Left lung (tissue), 4 donors: ENCODE measurements at regions not wholly inside any gene's neighbourhood (a gene's known extent, or its start where the extent isn't known, plus 50 kb on each side); places are given as distances from the start of the nearest gene placed in this dataset.

ENCODE experiments used
- ATAC-seq: fragments of 200-7000 bp; cut with Tn5 transposase; one replicate; pipeline ENCODE4 v1.9.1; 2020; ENCODE audit warnings: moderate library complexity
- DNase-seq, 4 donors: peaks; one replicate each; pipeline ENCODE4 v3.0.0-alpha.2; 2013 to 2020
- H3K27ac ChIP-seq, 2 donors: fragments of 200-600 bp; sonication (generic) in 1 of 2; one replicate each; pipeline versions ENCODE4 v1.5.0 to v1.8.0; 2020 to 2021
- H3K27me3 ChIP-seq, 2 donors: fragments of 200-600 bp; sonication (generic) in 1 of 2; one replicate each; pipeline versions ENCODE4 v1.5.0 to v1.8.0; 2020 to 2021
- H3K36me3 ChIP-seq, 2 donors: fragments of 200-600 bp; sonication (generic) in 1 of 2; one replicate each; pipeline versions ENCODE4 v1.5.0 to v1.8.0; 2020 to 2021
- H3K4me1 ChIP-seq, 2 donors: fragments of 200-600 bp; one replicate each; pipeline ENCODE4 v1.8.0; 2021
- H3K4me3 ChIP-seq, 2 donors: fragments of 200-600 bp; sonication (generic) in 1 of 2; one replicate each; pipeline versions ENCODE4 v1.5.0 to v1.8.0; 2020 to 2021; ENCODE audit warnings: mild to moderate bottlenecking in 1 of 2
- H3K9me3 ChIP-seq, 2 donors: fragments of 200-600 bp; sonication (generic) in 1 of 2; one replicate each; pipeline versions ENCODE4 v1.5.0 to v1.8.0; 2020 to 2021
- intact Hi-C, 2 donors: fragments of 100-400 bp; cut with DNase I; formaldehyde crosslinking; loops; one replicate each; pipeline versions ENCODE4 v1.11.2 to v1.14.2; 2022
- TF ChIP-seq, protein P1 (sequence below), 2 donors: fragments of 200-600 bp; sonication (generic) in 1 of 2; IDR thresholded peaks; one replicate each; pipeline versions ENCODE4 v1.5.0 to v1.8.0; 2021; ENCODE audit warnings: antibody characterized with exemption in 2 of 2
- donor health status: DM: no; HTN: yes; CAD: no.
- donor health status: DM: no; HTN: no; CAD: no.

DNA sequence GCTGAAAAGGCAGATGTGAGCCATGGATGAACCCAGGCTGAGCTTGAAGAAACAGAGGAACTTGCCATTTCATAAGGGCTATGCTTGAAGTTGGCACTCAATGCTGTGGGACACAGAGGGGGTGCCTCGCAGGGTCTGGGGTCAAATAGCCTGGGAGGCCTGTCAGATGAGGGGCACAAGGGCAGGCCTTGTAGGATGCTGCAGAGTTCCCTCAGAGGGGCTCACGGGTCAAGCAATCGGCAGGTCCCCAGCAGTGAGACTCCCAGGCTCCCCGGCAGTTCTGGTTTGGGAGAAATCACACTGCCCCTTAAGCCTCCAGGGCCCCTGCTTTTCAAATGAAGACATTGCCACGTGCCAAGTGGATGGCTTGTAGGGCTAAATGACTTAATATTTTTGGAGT is 116.7 kb upstream of the GRIK3 start:
- Histone ChIP-seq H3K4me3 (no peak overlapping the region), H3K27ac (no peak overlapping the region), H3K36me3 (no peaks in the 10 kb centered on the region), H3K9me3 (no peaks in the 10 kb centered on the region), H3K27me3 (peaks cover 0 to 21% of the 10 kb centered on the region in 2 donors), H3K4me1 (no peaks in the 10 kb centered on the region)
- TF ChIP-seq, protein P1, sequence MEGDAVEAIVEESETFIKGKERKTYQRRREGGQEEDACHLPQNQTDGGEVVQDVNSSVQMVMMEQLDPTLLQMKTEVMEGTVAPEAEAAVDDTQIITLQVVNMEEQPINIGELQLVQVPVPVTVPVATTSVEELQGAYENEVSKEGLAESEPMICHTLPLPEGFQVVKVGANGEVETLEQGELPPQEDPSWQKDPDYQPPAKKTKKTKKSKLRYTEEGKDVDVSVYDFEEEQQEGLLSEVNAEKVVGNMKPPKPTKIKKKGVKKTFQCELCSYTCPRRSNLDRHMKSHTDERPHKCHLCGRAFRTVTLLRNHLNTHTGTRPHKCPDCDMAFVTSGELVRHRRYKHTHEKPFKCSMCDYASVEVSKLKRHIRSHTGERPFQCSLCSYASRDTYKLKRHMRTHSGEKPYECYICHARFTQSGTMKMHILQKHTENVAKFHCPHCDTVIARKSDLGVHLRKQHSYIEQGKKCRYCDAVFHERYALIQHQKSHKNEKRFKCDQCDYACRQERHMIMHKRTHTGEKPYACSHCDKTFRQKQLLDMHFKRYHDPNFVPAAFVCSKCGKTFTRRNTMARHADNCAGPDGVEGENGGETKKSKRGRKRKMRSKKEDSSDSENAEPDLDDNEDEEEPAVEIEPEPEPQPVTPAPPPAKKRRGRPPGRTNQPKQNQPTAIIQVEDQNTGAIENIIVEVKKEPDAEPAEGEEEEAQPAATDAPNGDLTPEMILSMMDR (IDR thresholded peaks at IDR 0.05): no peak
- intact Hi-C loops: no loop called here
- no peak for DNase-seq
- no peak for ATAC-seq

DNA sequence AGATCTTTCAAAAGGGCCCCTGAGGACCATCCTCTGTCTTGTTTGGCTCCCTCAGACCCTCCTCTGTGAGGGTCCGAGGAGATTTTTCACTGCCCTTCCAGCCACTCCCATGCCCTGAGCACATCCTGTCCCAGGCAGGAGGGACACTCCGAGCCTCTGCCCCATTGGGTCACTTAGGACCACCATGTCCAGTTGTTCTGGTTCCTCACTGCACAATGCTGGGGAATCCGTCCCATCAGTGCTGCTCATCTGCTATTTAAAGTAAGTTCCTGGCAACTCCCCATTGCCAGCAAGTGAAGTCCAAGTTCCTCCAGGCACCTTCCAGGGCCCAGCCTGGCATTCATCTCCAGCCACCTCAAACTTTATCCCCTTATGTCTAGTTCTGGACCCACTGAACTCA is 117.5 kb upstream of the GRIK3 start:
- TF ChIP-seq, protein P1 (IDR thresholded peaks at IDR 0.05): no peak

DNA sequence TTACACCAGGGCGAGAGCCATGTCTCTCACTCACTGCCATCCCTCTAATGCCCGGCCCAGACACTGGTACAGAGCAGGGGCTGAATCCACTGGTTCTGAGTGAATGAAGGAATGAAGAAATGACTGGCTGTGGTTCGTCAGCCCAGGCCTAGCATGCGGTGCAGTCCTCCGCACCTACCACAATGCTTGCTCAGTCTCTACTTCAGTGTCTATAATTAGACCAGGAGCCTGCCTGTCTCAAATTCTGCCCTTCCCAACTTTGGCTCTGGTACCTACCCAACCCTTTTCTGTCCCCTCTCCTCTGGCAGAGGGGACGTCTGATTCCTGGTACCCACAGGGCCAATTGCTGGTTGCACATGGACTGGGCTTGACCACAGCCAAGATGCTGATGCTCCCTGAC is 118.2 kb upstream of the GRIK3 start:
- Histone ChIP-seq H3K27me3 (peaks cover 0 to 25% of the 10 kb centered on the region in 2 donors), H3K4me1 (no peaks in the 10 kb centered on the region), H3K27ac (no peak overlapping the region), H3K36me3 (no peaks in the 10 kb centered on the region), H3K9me3 (no peaks in the 10 kb centered on the region), H3K4me3 (no peak overlapping the region)
- ATAC-seq (no peak), DNase-seq (no peak)
- intact Hi-C loops: no loop called here
- TF ChIP-seq, protein P1 (IDR thresholded peaks at IDR 0.05): no peak

More for the DNA sequence above, 117.5 kb upstream of the GRIK3 start:
- Histone ChIP-seq H3K36me3 (no peaks in the 10 kb centered on the region), H3K4me3 (no peak overlapping the region), H3K9me3 (no peaks in the 10 kb centered on the region), H3K27ac (no peak overlapping the region), H3K4me1 (no peaks in the 10 kb centered on the region), H3K27me3 (peaks cover 0 to 25% of the 10 kb centered on the region in 2 donors)
- no peak for DNase-seq
- intact Hi-C loops: no loop called here
- ATAC-seq: no peak

DNA sequence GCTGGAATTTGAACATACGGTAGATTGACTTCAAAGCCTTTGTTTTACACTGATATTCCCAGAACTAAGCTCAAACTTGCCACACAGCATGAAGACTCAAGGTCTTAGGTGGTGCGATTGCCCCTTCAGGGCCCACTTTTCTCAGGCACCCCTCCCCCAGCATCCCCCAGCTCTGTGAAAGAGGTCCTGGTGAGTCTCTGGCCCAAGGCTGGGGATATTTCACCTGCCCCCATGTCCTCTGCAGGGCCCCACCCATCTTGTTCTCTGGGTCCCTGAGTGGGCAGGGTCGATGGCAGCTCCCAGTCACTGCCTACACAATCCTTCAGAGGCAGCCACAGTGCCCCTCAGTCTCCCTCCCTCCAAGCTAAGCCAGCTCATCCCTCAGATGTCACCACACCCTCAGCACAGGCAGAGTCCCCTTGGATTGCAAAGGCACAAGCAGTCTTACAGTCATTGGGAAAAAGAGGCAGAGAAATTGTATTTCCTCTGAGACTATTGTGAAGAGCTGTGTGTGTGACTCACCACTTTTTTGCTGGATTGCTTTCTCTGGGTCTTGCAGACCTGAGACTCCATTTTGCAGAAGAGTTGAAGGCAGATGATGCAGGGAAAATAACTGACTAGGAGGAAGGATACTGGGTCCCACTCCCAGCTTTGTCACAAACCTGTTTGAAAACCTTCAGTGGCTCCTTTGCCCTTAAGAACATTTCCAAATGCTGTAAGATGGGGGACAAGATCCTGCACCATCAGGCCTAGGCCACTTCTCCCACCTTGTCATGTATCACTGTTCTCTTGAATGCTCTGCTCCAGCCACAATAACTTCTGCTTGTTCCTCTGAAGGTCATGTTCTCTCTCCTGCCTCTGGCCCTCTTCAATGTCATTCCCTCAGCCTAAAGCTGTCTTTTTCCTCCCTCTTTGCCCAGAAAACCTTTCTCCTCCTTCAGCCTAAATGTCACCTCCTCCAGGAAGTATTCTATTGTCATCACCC is 119.1 kb upstream of the GRIK3 start:
- DNase-seq: no peak
- H3K27ac ChIP-seq: no peak overlapping the region
- H3K4me3 ChIP-seq: no peak overlapping the region
- H3K36me3 ChIP-seq: no peaks in the 10 kb centered on the region
- no peak for ATAC-seq
- peaks cover 0 to 25% of the 10 kb centered on the region in 2 donors for H3K27me3 ChIP-seq
- no peaks in the 10 kb centered on the region for H3K9me3 ChIP-seq
- H3K4me1 ChIP-seq: no peaks in the 10 kb centered on the region
- TF ChIP-seq, protein P1 (IDR thresholded peaks at IDR 0.05): no peak
- intact Hi-C loops: no loop called here

DNA sequence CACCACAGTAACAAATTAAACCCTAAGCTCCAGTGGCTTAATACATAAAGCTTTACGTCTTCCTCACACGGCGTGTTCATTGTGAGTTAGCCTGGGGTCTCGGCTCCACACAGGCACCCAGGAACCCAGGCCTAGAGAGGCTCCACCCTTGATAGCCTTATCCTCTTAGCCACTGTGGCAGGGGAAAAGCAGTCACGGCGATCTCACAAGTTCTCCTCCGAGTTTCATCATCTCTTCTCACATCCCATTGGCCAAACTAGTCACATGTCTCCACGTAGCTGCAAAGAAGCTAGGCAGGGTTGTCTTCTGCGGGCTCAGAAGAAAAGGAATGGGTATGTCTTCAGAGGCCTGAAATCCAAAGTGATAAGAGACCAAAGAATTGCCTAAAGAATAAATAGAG is 122.3 kb upstream of the GRIK3 start:
- Histone ChIP-seq H3K36me3 (no peaks in the 10 kb centered on the region), H3K4me1 (no peaks in the 10 kb centered on the region), H3K4me3 (no peak overlapping the region), H3K27ac (no peak overlapping the region), H3K27me3 (peaks cover 0 to 19% of the 10 kb centered on the region in 2 donors), H3K9me3 (no peaks in the 10 kb centered on the region)
- DNase-seq: no peak
- TF ChIP-seq, protein P1 (IDR thresholded peaks at IDR 0.05): no peak
- no peak for ATAC-seq
- intact Hi-C loops: no loop called here
